IPS-18a (cell line): ENCODE measurements at regions not wholly inside any gene's neighbourhood (a gene's known extent, or its start where the extent isn't known, plus 50 kb on each side); places are given as distances from the start of the nearest gene placed in this dataset.

ENCODE experiments used
- H3K27ac ChIP-seq: one replicate; pipeline ENCODE4 v1.5.1; 2013; ENCODE audit warnings: low read length
- H3K27me3 ChIP-seq: one replicate; pipeline ENCODE4 v1.6.1; 2013; ENCODE audit warnings: mild to moderate bottlenecking, low read length; ENCODE audit not compliant: control insufficient read depth, insufficient read depth
- H3K36me3 ChIP-seq: one replicate; pipeline ENCODE4 v1.6.1; 2013; ENCODE audit warnings: low read depth, low read length; ENCODE audit not compliant: control insufficient read depth
- H3K4me1 ChIP-seq: one replicate; pipeline ENCODE4 v1.6.1; 2013; ENCODE audit warnings: low read depth, low read length; ENCODE audit not compliant: control insufficient read depth
- H3K4me3 ChIP-seq: one replicate; pipeline ENCODE4 v1.5.1; 2013; ENCODE audit warnings: low read length
- H3K9ac ChIP-seq: one replicate; pipeline ENCODE4 v1.6.1; 2013; ENCODE audit warnings: mild to moderate bottlenecking, low read length, moderate library complexity
- H3K9me3 ChIP-seq: one replicate; pipeline ENCODE4 v1.6.1; 2013; ENCODE audit warnings: low read depth, low read length; ENCODE audit not compliant: control insufficient read depth

GRCh38 chr2:167537743-167538142, 649.5 kb downstream of the XIRP2 start:
- no peaks in the 10 kb centered on the region for H3K4me1 ChIP-seq
- no peak overlapping the region for H3K9ac ChIP-seq
- no peaks in the 10 kb centered on the region for H3K27me3 ChIP-seq
- no peaks in the 10 kb centered on the region for H3K36me3 ChIP-seq
- no peak overlapping the region for H3K4me3 ChIP-seq
- H3K9me3 ChIP-seq, result no peaks in the 10 kb centered on the region
- H3K27ac ChIP-seq, result no peak overlapping the region

GRCh38 chr2:167534443-167534842, 646.2 kb downstream of the XIRP2 start:
- Histone ChIP-seq H3K9ac (no peak overlapping the region), H3K27ac (no peak overlapping the region), H3K36me3 (no peaks in the 10 kb centered on the region), H3K4me3 (no peak overlapping the region), H3K9me3 (no peaks in the 10 kb centered on the region), H3K4me1 (no peaks in the 10 kb centered on the region), H3K27me3 (no peaks in the 10 kb centered on the region)

GRCh38 chr2:167524786-167525185, 636.5 kb downstream of the XIRP2 start:
- H3K36me3 ChIP-seq, result no peaks in the 10 kb centered on the region
- H3K4me3 ChIP-seq, result no peak overlapping the region
- H3K9ac ChIP-seq, result no peak overlapping the region
- H3K27ac ChIP-seq, result no peak overlapping the region
- no peaks in the 10 kb centered on the region for H3K9me3 ChIP-seq
- no peaks in the 10 kb centered on the region for H3K4me1 ChIP-seq
- no peaks in the 10 kb centered on the region for H3K27me3 ChIP-seq

DNA sequence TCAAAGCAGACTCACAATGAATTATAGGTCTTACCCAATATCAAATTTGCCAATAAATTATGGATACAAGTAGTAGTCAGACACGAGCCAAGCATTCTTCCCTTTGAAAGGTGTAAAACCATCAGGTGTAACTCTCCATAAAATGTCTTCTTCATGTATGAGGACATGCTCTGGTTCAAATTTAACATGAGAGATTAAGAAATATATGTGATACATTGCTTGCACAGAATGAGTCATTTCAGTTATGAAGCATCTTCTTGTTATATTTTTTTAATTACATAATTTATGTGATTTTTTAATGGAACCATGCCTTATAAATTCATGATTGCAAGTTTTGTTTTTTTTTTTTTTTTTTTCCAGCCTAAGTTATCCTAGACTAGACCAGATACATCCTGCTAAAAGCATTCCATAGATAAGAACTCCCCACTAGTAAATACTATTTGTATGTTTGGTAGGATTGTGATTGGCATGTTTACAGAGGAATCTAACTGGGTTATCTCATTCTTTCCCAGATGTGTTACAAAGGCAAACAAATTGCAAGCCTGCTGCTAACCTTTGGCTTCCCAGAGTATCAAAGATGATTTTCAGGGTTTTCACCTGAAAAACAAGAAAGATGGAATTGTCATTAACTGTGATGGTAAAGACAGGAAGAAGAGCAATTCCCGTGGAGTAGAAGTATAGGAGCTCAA, 621.9 kb downstream of the XIRP2 start:
- Histone ChIP-seq H3K4me3 (no peak overlapping the region), H3K36me3 (no peaks in the 10 kb centered on the region), H3K27me3 (no peaks in the 10 kb centered on the region), H3K4me1 (peaks cover 16% of the 10 kb centered on the region), H3K9ac (no peak overlapping the region), H3K27ac (no peak overlapping the region), H3K9me3 (no peaks in the 10 kb centered on the region)

GRCh38 chr2:167509586-167509985, 621.3 kb downstream of the XIRP2 start:
- Histone ChIP-seq H3K27me3 (no peaks in the 10 kb centered on the region), H3K27ac (no peak overlapping the region), H3K4me3 (no peak overlapping the region), H3K36me3 (no peaks in the 10 kb centered on the region), H3K4me1 (peaks cover 16% of the 10 kb centered on the region), H3K9me3 (no peaks in the 10 kb centered on the region), H3K9ac (peak overlapping the region; percentile 27)

DNA sequence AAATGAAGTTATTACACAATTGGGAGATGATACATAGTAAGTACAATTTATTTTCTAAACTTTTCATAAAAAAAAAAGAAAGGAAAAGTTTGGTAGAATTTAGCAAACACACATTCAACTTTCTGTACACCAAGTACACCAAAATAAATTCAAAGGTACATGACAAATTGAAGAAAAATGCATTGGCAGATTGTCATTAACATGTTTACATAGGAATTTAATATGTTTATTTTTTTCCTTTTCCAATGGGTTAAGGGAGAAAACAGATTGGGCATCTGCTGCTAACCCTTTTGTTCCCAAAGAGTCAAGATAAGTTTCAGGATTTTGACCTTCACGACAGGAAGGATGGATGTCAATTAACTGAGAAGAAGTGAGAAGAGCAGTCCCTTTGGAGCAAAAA, 620.4 kb downstream of the XIRP2 start:
- Histone ChIP-seq H3K36me3 (no peaks in the 10 kb centered on the region), H3K9me3 (no peaks in the 10 kb centered on the region), H3K27ac (no peak overlapping the region), H3K4me3 (no peak overlapping the region), H3K27me3 (no peaks in the 10 kb centered on the region), H3K9ac (no peak overlapping the region), H3K4me1 (peaks cover 16% of the 10 kb centered on the region)

DNA sequence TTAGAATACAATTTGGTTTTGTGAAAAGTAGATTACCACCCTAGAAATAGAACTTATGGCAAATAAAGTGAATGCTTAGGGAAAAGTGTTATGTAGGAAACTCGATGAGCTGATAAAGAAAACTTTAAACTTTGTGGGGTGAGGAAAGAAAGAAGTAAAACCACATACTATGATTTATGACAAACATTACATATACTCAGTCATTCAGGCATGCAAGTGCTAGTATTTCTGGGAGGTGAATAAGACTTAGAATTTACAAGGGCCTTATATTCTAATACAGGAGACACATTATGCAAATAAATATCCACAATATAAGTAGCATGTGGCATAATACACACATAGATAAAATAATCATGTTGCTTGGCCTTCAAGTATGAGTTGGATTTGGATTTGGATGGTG, 618.1 kb downstream of the XIRP2 start:
- Histone ChIP-seq H3K27me3 (no peaks in the 10 kb centered on the region), H3K4me3 (no peak overlapping the region), H3K36me3 (no peaks in the 10 kb centered on the region), H3K9ac (no peak overlapping the region), H3K27ac (no peak overlapping the region), H3K4me1 (peaks cover 16% of the 10 kb centered on the region), H3K9me3 (no peaks in the 10 kb centered on the region)

- H3K27ac ChIP-seq, result no peak overlapping the region
- H3K9ac ChIP-seq, result no peak overlapping the region
Measured at GRCh38 chr2:167504695-167505094, 616.4 kb downstream of the XIRP2 start.

DNA sequence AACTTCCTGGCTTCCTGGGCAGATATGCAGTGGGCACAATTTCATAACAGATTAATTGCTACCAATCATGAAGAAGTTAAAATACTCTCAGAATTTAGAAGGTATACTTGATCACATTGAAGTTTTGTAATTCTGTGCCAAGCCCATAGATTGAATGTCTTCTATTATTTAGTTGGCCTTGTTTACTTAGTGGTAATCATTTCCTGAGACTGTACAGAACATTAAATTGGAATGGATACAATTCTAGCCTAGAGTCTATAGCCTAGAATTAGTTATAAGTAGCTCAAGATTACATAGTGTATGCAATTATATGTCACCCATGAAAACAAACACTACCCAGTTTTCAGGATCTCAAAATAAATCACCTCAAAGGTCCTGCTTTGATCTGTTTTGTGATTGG, 615.8 kb downstream of the XIRP2 start:
- H3K4me1 ChIP-seq, result peaks cover 6% of the 10 kb centered on the region
- H3K4me3 ChIP-seq, result no peak overlapping the region
- H3K9ac ChIP-seq, result no peak overlapping the region

More at GRCh38 chr2:167504695-167505094, 616.4 kb downstream of the XIRP2 start:
- no peaks in the 10 kb centered on the region for H3K36me3 ChIP-seq
- no peak overlapping the region for H3K4me3 ChIP-seq
- H3K4me1 ChIP-seq, result peaks cover 12% of the 10 kb centered on the region
- H3K27me3 ChIP-seq, result no peaks in the 10 kb centered on the region
- H3K9me3 ChIP-seq, result no peaks in the 10 kb centered on the region

GRCh38 chr2:167501618-167502017, 613.3 kb downstream of the XIRP2 start:
- Histone ChIP-seq H3K27me3 (no peaks in the 10 kb centered on the region), H3K4me1 (peaks cover 7% of the 10 kb centered on the region)

More for the DNA sequence above, 615.8 kb downstream of the XIRP2 start:
- no peaks in the 10 kb centered on the region for H3K36me3 ChIP-seq
- H3K27me3 ChIP-seq, result no peaks in the 10 kb centered on the region
- no peaks in the 10 kb centered on the region for H3K9me3 ChIP-seq
- H3K27ac ChIP-seq, result no peak overlapping the region

DNA sequence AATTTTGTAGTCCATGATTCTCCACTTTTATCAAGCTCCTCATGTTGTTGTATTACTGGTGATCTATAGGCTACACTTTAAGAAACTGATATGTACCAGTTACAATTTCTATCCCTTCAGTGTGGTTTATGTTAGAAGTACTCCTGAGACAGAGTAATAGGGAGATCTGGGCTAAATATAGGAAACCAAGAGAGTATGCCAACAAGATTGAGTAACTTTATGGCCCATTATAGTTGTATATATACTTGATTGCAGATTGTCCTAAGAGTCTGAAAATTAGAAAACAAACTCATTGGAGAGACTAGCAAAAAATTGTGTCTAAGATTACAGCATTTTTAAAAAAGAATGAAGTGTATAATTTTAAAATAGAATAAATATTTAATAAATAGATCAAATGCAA, 605.6 kb downstream of the XIRP2 start:
- Histone ChIP-seq H3K27ac (no peak overlapping the region), H3K9me3 (no peaks in the 10 kb centered on the region), H3K36me3 (peaks cover 4% of the 10 kb centered on the region), H3K4me1 (peaks cover 12% of the 10 kb centered on the region), H3K27me3 (no peaks in the 10 kb centered on the region), H3K4me3 (no peak overlapping the region), H3K9ac (no peak overlapping the region)

More at GRCh38 chr2:167501618-167502017, 613.3 kb downstream of the XIRP2 start:
- Histone ChIP-seq H3K9ac (no peak overlapping the region), H3K36me3 (no peaks in the 10 kb centered on the region), H3K9me3 (no peaks in the 10 kb centered on the region), H3K27ac (no peak overlapping the region), H3K4me3 (no peak overlapping the region)

- no peaks in the 10 kb centered on the region for H3K9me3 ChIP-seq
- no peak overlapping the region for H3K27ac ChIP-seq
- H3K27me3 ChIP-seq, result no peaks in the 10 kb centered on the region
- H3K4me3 ChIP-seq, result no peak overlapping the region
- H3K36me3 ChIP-seq, result peaks cover 4% of the 10 kb centered on the region
- H3K9ac ChIP-seq, result no peak overlapping the region
- peaks cover 5% of the 10 kb centered on the region for H3K4me1 ChIP-seq
Measured at GRCh38 chr2:167492486-167492885, 604.2 kb downstream of the XIRP2 start.
